ENCODE measurements at regions not wholly inside any gene's neighbourhood (a gene's known extent, or its start where the extent isn't known, plus 50 kb on each side); places are given as distances from the start of the nearest gene placed in this dataset.

DNA sequence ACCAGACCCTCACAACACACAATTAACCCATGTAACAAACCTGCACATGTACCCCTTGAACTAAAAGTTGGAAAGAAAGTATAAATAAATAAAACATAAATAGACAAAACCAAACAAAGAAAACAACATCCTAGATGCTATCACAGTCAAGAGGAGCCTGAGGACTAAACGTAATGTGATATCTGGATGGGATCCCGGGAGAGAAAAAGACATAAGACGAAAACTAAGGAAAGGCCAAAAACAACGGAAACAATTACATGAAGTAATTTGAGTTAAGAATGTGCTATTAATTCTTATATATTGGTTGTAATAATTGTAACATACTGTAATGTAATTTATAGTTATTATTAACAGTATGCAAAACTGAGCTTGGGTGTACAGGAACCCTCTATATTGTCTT is 793.9 kb downstream of the SEMA5A start (continued):
- no peak for TF ChIP-seq MAZ (IDR thresholded peaks at IDR 0.05; ENCODE audit: borderline replicate concordance, low read depth, low read length)
- TF ChIP-seq CBX8 (IDR thresholded peaks at IDR 0.05): no peak
- no peak for TF ChIP-seq RAD21 (conservative IDR thresholded peaks at IDR 0.05 in 1 of 2, IDR thresholded peaks at IDR 0.05 in 1 of 2)
- no peak for TF ChIP-seq E2F6 (IDR thresholded peaks at IDR 0.05; ENCODE audit: borderline replicate concordance, low read depth)

- Histone ChIP-seq H3K4me2 (no peak overlapping the region), H3K4me1 (no peaks in the 10 kb centered on the region), H3K9me3 (no peaks in the 10 kb centered on the region), H3K27ac (no peak overlapping the region), H3K4me3 (no peak overlapping the region)
- POLR2A ChIA-PET: no interaction called here
- TF ChIP-seq, protein P1, sequence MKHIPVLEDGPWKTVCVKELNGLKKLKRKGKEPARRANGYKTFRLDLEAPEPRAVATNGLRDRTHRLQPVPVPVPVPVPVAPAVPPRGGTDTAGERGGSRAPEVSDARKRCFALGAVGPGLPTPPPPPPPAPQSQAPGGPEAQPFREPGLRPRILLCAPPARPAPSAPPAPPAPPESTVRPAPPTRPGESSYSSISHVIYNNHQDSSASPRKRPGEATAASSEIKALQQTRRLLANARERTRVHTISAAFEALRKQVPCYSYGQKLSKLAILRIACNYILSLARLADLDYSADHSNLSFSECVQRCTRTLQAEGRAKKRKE (CRISPR knock-in tag; IDR thresholded peaks at IDR 0.05; ENCODE audit: low read depth): no peak
- TF ChIP-seq REST (IDR thresholded peaks at IDR 0.05) (no peak), ZNF302 (CRISPR knock-in tag; IDR thresholded peaks at IDR 0.05) (no peak), EHMT2 (IDR thresholded peaks at IDR 0.05; ENCODE audit: low read depth) (no peak), EHF (CRISPR knock-in tag; IDR thresholded peaks at IDR 0.05) (no peak), NPAS2 (CRISPR knock-in tag; IDR thresholded peaks at IDR 0.05; ENCODE audit: borderline replicate concordance) (no peak), MAZ (IDR thresholded peaks at IDR 0.05; ENCODE audit: borderline replicate concordance, low read depth, low read length) (no peak), ZSCAN20 (CRISPR knock-in tag; IDR thresholded peaks at IDR 0.05) (no peak), ZFP36 (IDR thresholded peaks at IDR 0.05; ENCODE audit: borderline replicate concordance, partially characterized antibody) (no peak), KDM5A (IDR thresholded peaks at IDR 0.05) (no peak), NR3C1 (IDR thresholded peaks at IDR 0.05) (no peak), E2F6 (IDR thresholded peaks at IDR 0.05; ENCODE audit: borderline replicate concordance, low read depth) (no peak), HOXA7 (CRISPR knock-in tag; IDR thresholded peaks at IDR 0.05) (no peak), JUNB (IDR thresholded peaks at IDR 0.05) (no peak), PHF8 (IDR thresholded peaks at IDR 0.05; ENCODE audit: borderline replicate concordance, low read depth) (no peak), HMGXB4 (CRISPR knock-in tag; IDR thresholded peaks at IDR 0.05; ENCODE audit: borderline replicate concordance) (no peak), MYC (IDR thresholded peaks at IDR 0.05; ENCODE audit: borderline replicate concordance, low read length) (no peak)
- FAIRE-seq: no peak
- ATAC-seq: no peak
- DNase-seq (ENCODE audit: low read depth in 1 of 2, low spot score in 1 of 2): no peak
- CTCF ChIA-PET: no interaction called here
- 0% methylated on average over 1 of the region's 1 CpG for WGBS (ENCODE audit: missing lambda C conversion rate)
Measured at GRCh38 chr5:8752595-8752994, 793.3 kb downstream of the SEMA5A start.
